H9 (cell line): ENCODE measurements at regions not wholly inside any gene's neighbourhood (a gene's known extent, or its start where the extent isn't known, plus 50 kb on each side); places are given as distances from the start of the nearest gene placed in this dataset.

Experiments
- DNase-seq: peaks from one replicate; pipeline ENCODE4 v3.0.0-alpha.2; 2017
- H2AFZ ChIP-seq: one replicate; pipeline ENCODE4 v1.6.1; 2013; ENCODE audit warnings: mild to moderate bottlenecking, low read length, control low read depth, moderate library complexity
- H2AK5ac ChIP-seq: 2 replicates; pipeline ENCODE4 v1.6.1; 2013; ENCODE audit warnings: low read length, control low read depth, mixed read lengths; ENCODE audit not compliant: insufficient read length
- H2BK120ac ChIP-seq: one replicate; pipeline ENCODE4 v1.6.1; 2013; ENCODE audit warnings: low read depth, mild to moderate bottlenecking, low read length, control low read depth, inconsistent platforms; ENCODE audit not compliant: poor library complexity, severe bottlenecking
- H2BK12ac ChIP-seq: 2 replicates; pipeline ENCODE4 v1.6.1; 2013; ENCODE audit warnings: low read length, control low read depth, mixed read lengths, low read depth; ENCODE audit not compliant: insufficient read length
- H2BK15ac ChIP-seq: 2 replicates; pipeline ENCODE4 v1.6.1; 2013; ENCODE audit warnings: low read depth, low read length, control low read depth
- H2BK20ac ChIP-seq: one replicate; pipeline ENCODE4 v1.6.1; 2013; ENCODE audit warnings: low read depth, mild to moderate bottlenecking, low read length, control low read depth, inconsistent platforms; ENCODE audit not compliant: poor library complexity, severe bottlenecking
- H2BK5ac ChIP-seq: 2 replicates; pipeline ENCODE4 v1.6.1; 2013; ENCODE audit warnings: low read length, control low read depth, mixed read lengths; ENCODE audit not compliant: insufficient read length
- H3K14ac ChIP-seq: 2 replicates; pipeline ENCODE4 v1.6.1; 2013; ENCODE audit warnings: low read length, control low read depth; ENCODE audit not compliant: insufficient read depth
- H3K18ac ChIP-seq: 2 replicates; pipeline ENCODE4 v1.6.1; 2013; ENCODE audit warnings: low read depth, mild to moderate bottlenecking, mixed read lengths, low read length, control low read depth; ENCODE audit not compliant: insufficient read length
- H3K23ac ChIP-seq: 2 replicates; pipeline ENCODE4 v1.6.1; 2013; ENCODE audit warnings: low read length, control low read depth, mixed read lengths, low read depth; ENCODE audit not compliant: insufficient read length
- H3K23me2 ChIP-seq: 2 replicates; pipeline ENCODE4 v1.6.1; 2013; ENCODE audit warnings: low read depth, mild to moderate bottlenecking, mixed read lengths, low read length, control low read depth; ENCODE audit not compliant: insufficient read length, poor library complexity, severe bottlenecking
- H3K27ac ChIP-seq: 2 replicates; pipeline ENCODE4 v1.5.1; 2013; ENCODE audit warnings: low read length, control low read depth, mixed read lengths, low read depth; ENCODE audit not compliant: insufficient read length
- H3K27me3 ChIP-seq: 2 replicates; pipeline ENCODE4 v1.6.1; 2013; ENCODE audit warnings: low read length, control low read depth, inconsistent platforms; ENCODE audit not compliant: insufficient read depth
- H3K4ac ChIP-seq: 2 replicates; pipeline ENCODE4 v1.6.1; 2013; ENCODE audit warnings: low read depth, mild to moderate bottlenecking, control low read depth, inconsistent platforms, low read length, moderate library complexity
- H3K4me1 ChIP-seq: 2 replicates; pipeline ENCODE4 v1.6.1; 2013; ENCODE audit warnings: low read length, control low read depth, inconsistent platforms; ENCODE audit not compliant: insufficient read depth
- H3K4me2 ChIP-seq: 2 replicates; pipeline ENCODE4 v1.6.1; 2013; ENCODE audit warnings: low read length, control low read depth, mixed read lengths; ENCODE audit not compliant: insufficient read length, insufficient read depth
- H3K56ac ChIP-seq: 2 replicates; pipeline ENCODE4 v1.6.1; 2013; ENCODE audit warnings: low read depth, mild to moderate bottlenecking, mixed read lengths, low read length, control low read depth; ENCODE audit not compliant: insufficient read length
- H3K79me1 ChIP-seq: 2 replicates; pipeline ENCODE4 v1.6.1; 2013; ENCODE audit warnings: low read depth, mild to moderate bottlenecking, moderate library complexity, low read length, control low read depth, inconsistent platforms; ENCODE audit not compliant: insufficient read depth, poor library complexity, severe bottlenecking
- H3K79me2 ChIP-seq: 2 replicates; pipeline ENCODE4 v1.6.1; 2013; ENCODE audit warnings: low read length, control low read depth, inconsistent platforms; ENCODE audit not compliant: insufficient read depth
- H3K9ac ChIP-seq: 2 replicates; pipeline ENCODE4 v1.6.1; 2013; ENCODE audit warnings: low read length, control low read depth, mixed read lengths; ENCODE audit not compliant: insufficient read length; ENCODE audit errors: extremely low read depth
- H3K9me3 ChIP-seq: one replicate; pipeline ENCODE4 v1.6.1; 2013; ENCODE audit warnings: low read depth, low read length, inconsistent platforms; ENCODE audit not compliant: control insufficient read depth
- H3T11ph ChIP-seq: one replicate; pipeline ENCODE4 v1.6.1; 2013; ENCODE audit warnings: mild to moderate bottlenecking, low read length, control low read depth, inconsistent platforms
- H4K20me1 ChIP-seq: one replicate; pipeline ENCODE4 v1.6.1; 2013; ENCODE audit not compliant: control insufficient read depth, insufficient read length, insufficient read depth
- H4K5ac ChIP-seq: 2 replicates; pipeline ENCODE4 v1.6.1; 2013; ENCODE audit warnings: low read depth, mild to moderate bottlenecking, mixed read lengths, low read length, control low read depth; ENCODE audit not compliant: insufficient read length
- H4K8ac ChIP-seq: replicated peaks from 2 replicates; pipeline ENCODE4 v1.6.1; 2013; ENCODE audit warnings: low read length, control low read depth, mixed read lengths, low read depth; ENCODE audit not compliant: insufficient read length
- H4K91ac ChIP-seq: 2 replicates; pipeline ENCODE4 v1.6.1; 2013; ENCODE audit warnings: low read depth, mild to moderate bottlenecking, moderate library complexity, mixed read lengths, low read length, control low read depth; ENCODE audit not compliant: insufficient read length
- H3K27ac Mint-ChIP-seq, 3 experiments: 2 replicates in 2 of 3; 3 replicates in 1 of 3; pipeline ENCODE4 v1.8.0; 2020 to 2021; ENCODE audit warnings: mixed read lengths in 3 of 3, mild to moderate bottlenecking in 1 of 3, moderate library complexity in 1 of 3
- H3K27me3 Mint-ChIP-seq: 2 replicates; pipeline ENCODE4 v1.8.0; 2021; ENCODE audit warnings: low read depth, mild to moderate bottlenecking, moderate library complexity, mixed read lengths
- H3K36me3 Mint-ChIP-seq, 3 experiments: 2 replicates in 2 of 3; 3 replicates in 1 of 3; pipeline ENCODE4 v1.8.0; 2020 to 2021; ENCODE audit warnings: low read depth in 3 of 3, mixed read lengths in 3 of 3; ENCODE audit not compliant: insufficient read depth in 1 of 3
- H3K4me1 Mint-ChIP-seq, 2 experiments: 2 replicates each; pipeline ENCODE4 v1.8.0; 2020; ENCODE audit warnings: mixed read lengths in 2 of 2
- H3K4me3 Mint-ChIP-seq, 2 experiments: 2 replicates in 1 of 2; 3 replicates in 1 of 2; pipeline ENCODE4 v1.8.0; 2020 to 2021; ENCODE audit warnings: mild to moderate bottlenecking in 2 of 2, mixed read lengths in 2 of 2, moderate library complexity in 1 of 2
- H3K9me3 Mint-ChIP-seq, 2 experiments: 2 replicates in 1 of 2; 3 replicates in 1 of 2; pipeline ENCODE4 v1.8.0; 2020; ENCODE audit warnings: mild to moderate bottlenecking in 2 of 2, mixed read lengths in 2 of 2, moderate library complexity in 1 of 2
- CTCF ChIP-seq: fragments of 200-600 bp; sonication (generic); conservative IDR thresholded peaks from 3 replicates; pipeline ENCODE4 v1.8.0; 2021; ENCODE audit warnings: antibody characterized with exemption, mild to moderate bottlenecking
- WGBS: extraction: QIAGEN DNeasy Blood & Tissue Kit; methylation state at CpG from one replicate; pipeline ENCODE4 v1.1.7; 2013; ENCODE audit warnings: missing lambda C conversion rate, low lambda C conversion rate, mixed read lengths; ENCODE audit not compliant: insufficient read length; ENCODE audit errors: extremely low coverage; 5-methylcytosine and 5-hydroxymethylcytosine counted together

GRCh38 chr7:16106300-16106699 is 315.0 kb downstream of the CRPPA start:
- TF ChIP-seq CTCF, result no peak
- Histone ChIP-seq H3K14ac (no peak overlapping the region), H3T11ph (no peak overlapping the region), H3K27ac (no peak overlapping the region), H2BK5ac (no peak overlapping the region), H3K9me3 (no peaks in the 10 kb centered on the region), H2BK120ac (no peak overlapping the region), H4K5ac (no peak overlapping the region), H3K4me1 (no peaks in the 10 kb centered on the region), H2AK5ac (no peak overlapping the region), H3K23me2 (no peaks in the 10 kb centered on the region), H4K20me1 (no peaks in the 10 kb centered on the region), H3K4me2 (no peak overlapping the region), H2AFZ (no peak overlapping the region), H3K23ac (no peak overlapping the region), H3K56ac (no peak overlapping the region), H2BK20ac (no peak overlapping the region), H4K91ac (no peak overlapping the region), H3K27me3 (no peaks in the 10 kb centered on the region; the same call in 1 of the 2 replicates), H3K4ac (no peak overlapping the region), H3K79me2 (no peaks in the 10 kb centered on the region), H3K9ac (no peak overlapping the region), H2BK15ac (no peak overlapping the region), H3K18ac (no peak overlapping the region), H4K8ac (no peak overlapping the region), H3K79me1 (no peaks in the 10 kb centered on the region), H2BK12ac (no peak overlapping the region)
- DNase-seq, result no peak
- peaks cover 50 to 64% of the 10 kb centered on the region in 2 experiments for H3K9me3 Mint-ChIP-seq
- peaks cover 12 to 49% (median 13%) of the 10 kb centered on the region in 3 experiments for H3K36me3 Mint-ChIP-seq
- no peak overlapping the region for H3K4me3 Mint-ChIP-seq
- no CpG with 5 or more reads among the region's 1 CpG for WGBS
- no peak overlapping the region for H3K27ac Mint-ChIP-seq
- H3K4me1 Mint-ChIP-seq, result no peaks in the 10 kb centered on the region
- no peaks in the 10 kb centered on the region for H3K27me3 Mint-ChIP-seq
